ENCODE measurements at regions not wholly inside any gene's neighbourhood (a gene's known extent, or its start where the extent isn't known, plus 50 kb on each side); places are given as distances from the start of the nearest gene placed in this dataset.

GRCh38 chr3:104066658-104067057, 1300.1 kb upstream of the ALCAM start:
- H2BK120ac ChIP-seq (ENCODE audit: low read depth, low read length, poor library complexity, severe bottlenecking) = no peak overlapping the region
- no peak for TF ChIP-seq CTCF (conservative IDR thresholded peaks at IDR 0.05)
- H3K23ac ChIP-seq (ENCODE audit: insufficient read length, low read depth, low read length) = no peak overlapping the region
- no peak overlapping the region for H3K4me2 ChIP-seq (ENCODE audit: insufficient read depth, insufficient read length, low read length)
- no peaks in the 10 kb centered on the region for H3K79me2 ChIP-seq (ENCODE audit: insufficient read depth, low read length)
- no peaks in the 10 kb centered on the region for H3K79me1 ChIP-seq (ENCODE audit: insufficient read depth, low read depth, low read length, poor library complexity, severe bottlenecking)
- Mint-ChIP-seq H3K27me3 (ENCODE audit: low read depth) (no peaks in the 10 kb centered on the region), H3K4me1 (peaks cover 13 to 19% of the 10 kb centered on the region in 2 experiments), H3K36me3 (ENCODE audit: insufficient read depth in 1 of 3, low read depth in 3 of 3) (no peaks in the 10 kb centered on the region; a peak in 1 of 7 replicates), H3K4me3 (no peak overlapping the region), H3K9me3 (no peaks in the 10 kb centered on the region; a peak in 2 of 5 replicates), H3K27ac (peak overlapping the region in 2 of 3 experiments; percentile 42 to 71; a peak in 4 of 7 replicates)
- no peak overlapping the region for H3K18ac ChIP-seq (ENCODE audit: insufficient read length, low read depth, low read length)
- no peak overlapping the region for H2AFZ ChIP-seq (ENCODE audit: low read length)
- H3K27me3 ChIP-seq (ENCODE audit: insufficient read depth, low read length) = no peaks in the 10 kb centered on the region
- H2AK5ac ChIP-seq (ENCODE audit: insufficient read length, low read length) = no peak overlapping the region
- no peaks in the 10 kb centered on the region for H3K23me2 ChIP-seq (ENCODE audit: insufficient read length, low read depth, low read length, poor library complexity, severe bottlenecking)
- no peaks in the 10 kb centered on the region for H4K20me1 ChIP-seq (ENCODE audit: control insufficient read depth, insufficient read depth, insufficient read length)
- H2BK15ac ChIP-seq (ENCODE audit: low read depth, low read length) = no peak overlapping the region
- no peak overlapping the region for H4K91ac ChIP-seq (ENCODE audit: insufficient read length, low read depth, low read length)
- no peak overlapping the region for H3K56ac ChIP-seq (ENCODE audit: insufficient read length, low read depth, low read length)
- no peak overlapping the region for H2BK5ac ChIP-seq (ENCODE audit: insufficient read length, low read length)
- H3K4ac ChIP-seq (ENCODE audit: low read depth, low read length) = no peak overlapping the region
- no peak overlapping the region for H2BK12ac ChIP-seq (ENCODE audit: insufficient read length, low read depth, low read length)
- H3K14ac ChIP-seq (ENCODE audit: insufficient read depth, low read length) = no peak overlapping the region
- H3K27ac ChIP-seq (ENCODE audit: insufficient read length, low read depth, low read length) = no peak overlapping the region
- H3K4me1 ChIP-seq (ENCODE audit: insufficient read depth, low read length) = peaks cover 2% of the 10 kb centered on the region; the same call in 1 of the 2 replicates
- H3K9ac ChIP-seq (ENCODE audit: extremely low read depth, insufficient read length, low read length) = no peak overlapping the region
- H4K5ac ChIP-seq (ENCODE audit: insufficient read length, low read depth, low read length) = no peak overlapping the region
- H3K9me3 ChIP-seq (ENCODE audit: control insufficient read depth, low read depth, low read length) = no peaks in the 10 kb centered on the region
- H2BK20ac ChIP-seq (ENCODE audit: low read depth, low read length, poor library complexity, severe bottlenecking) = no peak overlapping the region
- WGBS (ENCODE audit: extremely low coverage, insufficient read length, low lambda C conversion rate) = 100% methylated on average over 1 of the region's 2 CpGs
- no peak overlapping the region for H3T11ph ChIP-seq (ENCODE audit: low read length)
- DNase-seq = no peak
- H4K8ac ChIP-seq (replicated peaks; ENCODE audit: insufficient read length, low read depth, low read length) = no peak overlapping the region
